Cardiac fibroblast (primary cell): ENCODE measurements at regions not wholly inside any gene's neighbourhood (a gene's known extent, or its start where the extent isn't known, plus 50 kb on each side); places are given as distances from the start of the nearest gene placed in this dataset.

Experiments used
- DNase-seq, 2 donors: peaks; one replicate each; pipeline versions ENCODE4 v3.0.0 to v3.0.0-alpha.2; 2010; ENCODE audit warnings: low read depth in 2 of 2
- H3K4me3 ChIP-seq, 2 donors: replicated peaks in 1 of 2; 1 replicate in 1 of 2; 2 replicates in 1 of 2; pipeline ENCODE4 v1.5.1; 2011; ENCODE audit warnings: low read depth in 2 of 2, low read length in 2 of 2, mild to moderate bottlenecking in 2 of 2, moderate library complexity in 1 of 2
- CTCF ChIP-seq: IDR thresholded peaks from one replicate; pipeline ENCODE4 v1.5.1; 2011; ENCODE audit warnings: low read depth, mild to moderate bottlenecking, low read length, inconsistent platforms

DNA sequence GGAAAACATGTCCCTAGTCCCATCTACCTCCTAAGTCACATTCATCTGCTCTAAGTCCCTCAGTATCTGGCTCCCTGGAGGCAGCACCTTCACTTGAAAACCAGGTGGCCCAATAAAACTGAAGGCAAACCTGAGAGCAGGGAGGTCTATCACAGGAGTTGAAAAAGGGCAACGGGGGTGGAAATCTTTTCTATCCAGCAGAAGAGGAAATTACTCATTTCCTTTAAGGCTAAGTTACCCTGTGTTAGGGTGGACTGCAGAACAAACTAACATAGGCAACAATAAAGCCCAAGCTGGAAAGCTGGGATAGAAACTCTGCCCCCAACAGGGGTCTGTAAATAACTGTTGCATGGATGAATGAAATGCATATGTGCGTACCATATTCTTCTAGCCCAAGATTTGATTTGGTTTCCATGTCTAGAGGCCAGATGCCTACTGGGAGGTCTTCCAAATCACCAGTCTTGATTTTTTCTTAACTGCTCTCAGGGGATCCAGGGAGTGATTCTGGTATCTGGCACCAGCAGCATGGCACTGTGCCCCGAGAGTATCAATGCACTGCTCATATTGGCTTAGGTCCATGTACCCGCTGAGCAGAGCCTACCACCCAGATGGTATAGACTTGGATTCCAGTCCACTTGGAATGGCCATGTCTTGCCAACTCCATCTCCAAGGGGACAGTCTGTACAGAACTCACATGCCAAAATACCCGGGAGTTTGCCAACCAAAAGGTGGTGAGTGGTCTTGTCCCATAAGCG lies 350.0 kb upstream of the NCAM1 start:
- TF ChIP-seq CTCF = no peak
- DNase-seq = peak; percentile 29
- H3K4me3 ChIP-seq = no peak overlapping the region

DNA sequence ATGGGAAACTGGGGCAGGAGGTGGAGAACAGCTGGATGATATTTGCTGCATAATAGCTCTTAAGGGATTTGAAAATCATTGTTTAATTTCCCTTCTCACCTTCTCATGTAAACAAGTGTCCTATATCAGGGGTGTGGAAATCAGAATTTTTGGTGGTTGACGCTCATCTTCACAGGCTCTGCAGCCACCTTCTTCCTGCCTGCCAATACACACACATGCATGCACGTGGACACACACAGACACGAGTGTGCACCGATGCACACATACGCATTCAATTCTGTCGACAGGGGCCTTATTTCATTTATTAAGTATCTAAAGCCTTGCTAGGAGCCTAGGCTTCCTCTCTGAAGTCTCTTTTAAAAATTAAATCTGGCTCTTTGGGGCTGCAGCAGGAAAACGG lies 349.4 kb upstream of the NCAM1 start:
- TF ChIP-seq CTCF = no peak
- no peak overlapping the region for H3K4me3 ChIP-seq
- DNase-seq = no peak

- DNase-seq = no peak
- no peak for TF ChIP-seq CTCF
- H3K4me3 ChIP-seq = no peak overlapping the region
Measured at GRCh38 chr11:112612250-112612849, 348.9 kb upstream of the NCAM1 start.

DNA sequence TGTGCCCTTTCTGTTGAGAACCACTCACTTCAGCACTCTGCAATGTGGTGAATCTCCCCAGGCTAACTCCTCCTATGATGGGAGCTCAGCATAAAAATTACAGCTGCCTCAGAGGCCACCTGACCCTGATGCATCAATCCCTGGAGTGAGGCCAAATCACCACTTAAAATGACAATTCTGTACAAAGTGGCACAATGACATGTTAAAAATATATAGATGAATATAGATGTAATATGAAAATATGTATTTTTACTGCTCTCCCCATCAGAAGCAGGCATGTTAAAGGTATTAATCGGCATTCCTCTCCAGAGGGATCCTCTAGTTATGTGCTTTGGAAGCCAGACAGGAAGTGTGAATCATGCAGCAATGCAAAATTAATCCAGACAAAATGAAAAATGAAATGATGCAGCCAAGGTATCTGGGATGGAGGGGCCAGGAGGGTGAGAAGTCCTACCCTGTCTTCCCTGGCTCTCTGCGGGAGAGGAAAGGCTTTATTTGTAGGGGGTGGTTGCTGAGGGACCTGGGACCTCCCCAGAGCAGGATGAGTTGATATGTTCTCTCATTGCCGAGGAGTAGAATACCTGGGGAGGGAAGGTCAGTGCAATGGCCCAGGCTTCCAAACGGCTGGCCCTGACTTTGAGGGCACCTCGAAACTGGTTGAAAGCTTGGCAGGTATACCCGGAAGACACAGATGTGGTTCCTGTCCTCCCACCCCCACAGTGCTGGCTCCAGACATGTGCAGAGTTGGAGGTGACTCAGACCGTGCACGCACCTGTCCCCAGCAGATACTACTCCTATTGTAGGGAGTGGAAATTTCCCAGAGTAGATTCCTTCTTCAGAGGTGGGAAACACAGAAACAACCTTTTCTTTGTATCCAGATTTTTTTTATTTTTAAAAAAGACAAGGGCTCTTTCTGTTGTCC lies 347.9 kb upstream of the NCAM1 start:
- peak; percentile 62 to 70 for DNase-seq
- TF ChIP-seq CTCF = no peak
- no peak overlapping the region for H3K4me3 ChIP-seq

GRCh38 chr11:112614605-112615004 lies 346.6 kb upstream of the NCAM1 start:
- no peak for TF ChIP-seq CTCF
- DNase-seq = no peak

DNA sequence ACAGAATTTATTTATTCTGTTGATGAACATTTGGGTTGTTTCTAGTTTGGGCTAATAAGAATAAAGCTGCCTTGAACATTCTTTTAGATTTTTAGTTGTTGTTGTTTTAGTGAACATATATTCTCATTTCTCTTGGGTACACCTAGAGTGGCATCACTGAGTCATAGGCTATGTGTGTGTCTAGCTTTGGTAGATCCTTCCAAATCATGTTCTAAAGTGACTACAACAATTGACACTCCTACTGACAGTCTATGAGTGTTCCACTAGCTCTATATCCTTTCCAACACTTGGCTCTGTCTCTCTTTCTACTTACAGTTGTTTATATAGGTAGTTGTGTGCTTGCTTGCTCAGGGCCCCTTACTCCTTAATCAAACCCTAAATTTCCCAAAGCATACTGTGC lies 346.0 kb upstream of the NCAM1 start:
- no peak for TF ChIP-seq CTCF

More at GRCh38 chr11:112614605-112615004, 346.6 kb upstream of the NCAM1 start:
- H3K4me3 ChIP-seq = no peak overlapping the region

More for the DNA sequence above, 346.0 kb upstream of the NCAM1 start:
- no peak for DNase-seq
- H3K4me3 ChIP-seq = no peak overlapping the region
